ENCODE measurements at regions not wholly inside any gene's neighbourhood (a gene's known extent, or its start where the extent isn't known, plus 50 kb on each side); places are given as distances from the start of the nearest gene placed in this dataset.
"Not testable (repeated sequence)": the region's sequence is repeated elsewhere in the genome, so short reads cannot be mapped to it uniquely, and the experiment has no call there.

GRCh38 chrX:121433289-121433688 lies 385.9 kb downstream of the GLUD2 start:
- no peak for DNase-seq (ENCODE audit: low spot score)

DNA sequence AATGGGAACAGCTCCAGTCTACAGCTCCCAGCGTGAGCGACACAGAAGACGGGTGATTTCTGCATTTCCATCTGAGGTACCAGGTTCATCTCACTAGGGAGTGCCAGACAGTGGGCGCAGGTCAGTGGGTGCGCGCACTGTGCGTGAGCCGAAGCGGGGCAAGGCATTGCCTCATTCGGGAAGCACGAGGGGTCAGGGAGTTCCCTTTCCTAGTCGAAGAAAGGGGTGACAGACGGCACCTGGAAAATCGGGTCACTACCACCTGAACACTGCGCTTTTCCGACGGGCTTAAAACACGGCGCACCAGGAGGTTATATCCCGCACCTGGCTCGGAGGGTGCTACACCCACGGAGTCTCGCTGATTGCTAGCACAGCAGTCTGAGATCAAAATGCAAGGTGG lies 390.3 kb downstream of the GLUD2 start:
- DNase-seq (ENCODE audit: low spot score), result not testable (repeated sequence)

GRCh38 chrX:121455890-121456289 lies 408.5 kb downstream of the GLUD2 start:
- no peak for DNase-seq (ENCODE audit: low spot score)

GRCh38 chrX:121456315-121456714 lies 408.9 kb downstream of the GLUD2 start:
- DNase-seq (ENCODE audit: low spot score), result no peak

GRCh38 chrX:121457096-121457495 lies 409.7 kb downstream of the GLUD2 start:
- DNase-seq (ENCODE audit: low spot score), result no peak

DNA sequence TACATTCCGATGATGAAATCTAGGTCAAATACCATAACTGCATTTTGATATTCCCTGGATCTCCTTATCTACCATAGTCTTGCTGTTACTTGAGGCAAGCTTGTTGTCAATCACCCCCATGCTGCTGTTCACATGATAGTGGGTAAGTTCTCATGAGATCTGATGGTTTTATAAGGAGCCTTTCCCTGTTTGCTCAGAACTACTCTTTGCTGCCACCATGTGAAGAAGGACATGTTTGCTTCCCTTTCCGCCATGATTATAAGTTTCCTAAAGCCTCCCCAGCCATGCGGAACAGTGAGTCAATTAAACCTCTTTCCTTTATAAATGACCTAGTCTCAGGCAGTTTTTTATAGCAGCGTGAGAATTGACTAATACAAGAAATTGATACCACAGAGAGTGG lies 432.0 kb downstream of the GLUD2 start:
- DNase-seq (ENCODE audit: low spot score), result no peak

GRCh38 chrX:121496966-121497365 lies 449.6 kb downstream of the GLUD2 start:
- DNase-seq (ENCODE audit: low spot score), result no peak

DNA sequence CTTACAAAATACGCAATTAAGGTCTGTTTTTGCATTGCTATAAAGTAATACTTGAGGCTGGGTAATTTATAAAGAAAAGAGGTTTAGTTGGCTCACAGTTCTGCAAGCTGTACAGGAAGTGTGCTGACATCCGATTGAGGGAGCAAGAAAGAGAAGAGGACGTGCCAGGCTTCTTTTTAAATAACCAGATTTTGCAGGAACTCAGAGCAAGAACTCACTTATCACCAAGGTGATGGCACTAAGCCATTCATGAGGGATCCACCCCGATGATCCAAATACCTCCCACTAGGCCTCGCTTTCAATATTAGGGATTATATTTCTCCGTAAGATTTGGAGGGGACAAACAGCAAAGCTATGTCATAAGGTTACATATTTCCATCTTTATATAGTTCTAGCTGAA lies 456.7 kb downstream of the GLUD2 start:
- no peak for DNase-seq (ENCODE audit: low spot score)

DNA sequence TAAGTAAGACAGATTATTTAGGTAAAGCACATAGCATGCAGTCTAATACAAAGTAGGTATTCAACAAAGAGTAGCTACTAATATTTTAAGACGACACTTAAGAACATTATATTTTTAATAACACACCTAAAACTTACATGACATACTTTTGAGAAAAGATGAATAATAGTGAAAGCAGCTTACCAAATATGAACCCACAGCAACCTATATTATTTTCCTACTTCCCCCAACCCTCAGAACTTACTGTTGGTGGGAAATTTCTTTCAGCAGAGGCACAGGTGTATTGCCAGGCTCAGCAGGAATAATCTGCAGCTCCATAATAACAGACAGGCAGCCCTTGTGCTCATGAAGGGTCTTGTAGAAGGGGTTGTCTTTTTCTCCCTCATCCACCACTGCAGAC lies 498.9 kb downstream of the GLUD2 start:
- no peak for DNase-seq (ENCODE audit: low spot score)

DNA sequence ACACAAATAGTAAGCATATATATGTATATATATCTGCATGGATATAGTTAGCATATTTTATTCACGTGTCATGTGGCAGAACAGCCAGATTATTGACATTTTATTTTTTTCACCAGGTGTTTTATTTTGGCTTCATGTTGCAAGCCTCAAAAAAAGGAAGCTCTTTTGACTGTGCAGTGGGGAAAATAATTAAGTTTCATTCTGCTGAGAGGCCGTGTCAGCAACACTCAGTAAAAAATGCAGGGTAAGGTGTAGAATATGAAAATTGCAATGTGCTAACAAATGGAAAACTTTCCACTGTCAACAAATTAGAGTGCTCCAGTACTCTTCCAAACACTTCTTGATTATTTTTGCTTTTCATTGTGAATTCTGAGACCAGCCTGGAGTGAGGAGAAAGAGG lies 511.5 kb downstream of the GLUD2 start:
- no peak for DNase-seq (ENCODE audit: low spot score)

GRCh38 chrX:121562616-121563015 lies 515.2 kb downstream of the GLUD2 start:
- DNase-seq (ENCODE audit: low spot score), result no peak

DNA sequence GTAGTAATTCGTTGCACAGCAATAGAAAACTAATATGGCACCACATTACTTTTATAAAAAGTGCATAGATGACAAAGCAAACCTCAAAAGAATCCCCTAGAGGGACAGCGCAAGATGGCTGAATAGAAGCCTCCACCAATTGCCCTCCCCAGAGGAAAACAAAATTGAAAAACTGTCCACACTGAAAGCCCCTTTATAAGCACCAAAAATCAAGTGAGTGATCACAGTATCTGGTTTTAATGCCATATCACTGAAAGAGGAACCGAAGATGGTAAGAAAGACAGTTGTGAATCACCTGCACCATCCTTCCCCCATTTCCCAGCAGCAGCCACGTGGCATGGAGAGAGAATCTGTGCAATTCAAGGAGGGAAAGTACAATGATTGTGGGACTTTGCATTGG lies 522.2 kb downstream of the GLUD2 start:
- no peak for DNase-seq (ENCODE audit: low spot score)

DNA sequence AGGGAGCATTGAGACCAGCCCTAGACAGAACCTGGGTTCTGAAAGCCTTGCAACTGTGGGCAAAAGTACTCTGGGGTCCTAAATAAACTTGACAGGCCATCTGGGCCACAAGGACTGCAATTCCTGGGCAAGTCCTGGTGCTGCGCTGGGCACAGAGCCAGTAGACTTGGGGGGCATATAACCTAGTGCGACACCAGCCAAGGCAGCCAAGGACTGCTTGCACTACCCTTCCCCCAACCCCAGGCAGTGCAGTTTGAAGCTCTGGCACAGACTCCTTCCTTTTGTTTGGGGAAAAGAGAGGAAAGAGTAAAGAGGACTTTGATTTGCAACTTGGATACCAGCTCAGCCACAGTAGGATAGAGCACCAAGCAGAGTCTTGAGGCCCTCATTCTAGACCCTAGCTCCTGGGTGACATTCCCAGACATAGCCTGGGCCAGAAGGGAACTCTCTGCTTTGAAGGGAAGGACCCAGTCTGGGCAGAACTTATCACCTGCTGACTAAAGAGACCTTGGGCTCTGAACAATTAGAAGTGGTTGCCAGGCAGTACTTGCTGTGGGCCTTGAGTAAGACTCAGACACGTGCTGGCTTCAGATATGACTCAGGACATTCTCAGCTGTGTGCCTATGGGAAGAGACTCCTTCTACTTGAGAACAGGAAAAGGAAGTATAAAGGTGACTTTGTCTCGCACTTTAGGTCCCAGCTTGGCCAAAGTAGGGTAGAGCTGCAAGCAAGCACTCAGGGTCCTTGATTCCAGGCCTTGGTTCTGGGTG lies 522.8 kb downstream of the GLUD2 start:
- no peak for DNase-seq (ENCODE audit: low spot score)

- DNase-seq (ENCODE audit: low spot score), result no peak
Observed at GRCh38 chrX:121571333-121571732, 523.9 kb downstream of the GLUD2 start.

DNA sequence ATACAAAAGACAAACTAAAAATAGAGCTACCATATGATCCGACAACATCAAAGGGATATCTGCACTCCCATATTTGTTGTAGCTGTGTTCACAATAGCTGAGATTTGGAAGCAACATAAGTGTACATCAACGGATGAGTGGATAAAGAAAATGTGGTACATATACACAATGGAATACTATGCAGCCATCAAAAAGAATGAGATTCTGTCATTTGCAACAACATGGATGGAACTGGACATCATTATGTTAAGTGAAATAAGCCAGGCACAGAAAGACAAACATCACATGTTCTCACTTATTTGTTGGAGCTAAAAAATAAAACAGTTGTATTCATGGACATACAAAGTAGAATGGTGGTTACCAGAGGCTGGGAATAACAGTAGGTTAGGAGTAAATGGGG lies 527.0 kb downstream of the GLUD2 start:
- DNase-seq (ENCODE audit: low spot score), result not testable (repeated sequence)

DNA sequence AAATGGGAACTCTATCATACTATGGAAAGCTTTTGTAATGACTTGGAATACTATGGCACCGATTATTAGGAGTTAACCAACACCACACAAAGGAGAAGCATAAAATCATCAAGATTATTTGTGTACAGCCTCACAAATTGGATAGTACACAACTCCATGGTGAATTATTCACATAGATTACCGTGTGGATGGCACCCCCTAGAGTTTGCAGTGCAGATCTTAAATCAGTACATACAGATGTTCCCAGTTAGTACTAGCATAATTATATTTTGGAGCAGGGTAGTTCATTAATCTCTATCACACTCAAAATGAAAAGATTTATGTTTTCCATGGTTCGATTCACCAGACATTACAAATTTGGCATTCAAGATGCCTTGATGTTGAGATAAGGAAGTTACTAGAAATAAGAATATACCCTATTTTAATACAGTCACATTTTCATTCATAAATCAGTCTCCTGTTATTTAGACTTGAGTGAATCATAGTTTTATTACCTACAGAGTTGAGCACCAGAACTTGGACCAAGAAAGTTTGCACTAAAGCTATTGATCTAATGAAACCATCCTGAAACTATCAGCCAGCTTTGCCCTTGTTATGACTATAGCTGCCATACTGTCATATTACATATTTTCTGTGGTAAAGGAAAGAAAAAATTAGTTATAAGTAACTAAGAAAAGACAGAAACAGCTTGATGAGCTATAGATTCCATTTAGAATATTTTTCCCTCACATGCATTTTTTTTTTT lies 531.8 kb downstream of the GLUD2 start:
- no peak for DNase-seq (ENCODE audit: low spot score)

- DNase-seq (ENCODE audit: low spot score), result no peak
Observed at GRCh38 chrX:121581885-121582284, 534.5 kb downstream of the GLUD2 start.

GRCh38 chrX:121585626-121586025 lies 538.2 kb downstream of the GLUD2 start:
- DNase-seq (ENCODE audit: low spot score), result no peak

GRCh38 chrX:121592884-121593283 lies 545.5 kb downstream of the GLUD2 start:
- DNase-seq (ENCODE audit: low spot score), result no peak

- DNase-seq (ENCODE audit: low spot score), result no peak
Observed at GRCh38 chrX:121598356-121598755, 550.9 kb downstream of the GLUD2 start.

GRCh38 chrX:121635141-121635540 lies 587.7 kb downstream of the GLUD2 start:
- no peak for DNase-seq (ENCODE audit: low spot score)

DNA sequence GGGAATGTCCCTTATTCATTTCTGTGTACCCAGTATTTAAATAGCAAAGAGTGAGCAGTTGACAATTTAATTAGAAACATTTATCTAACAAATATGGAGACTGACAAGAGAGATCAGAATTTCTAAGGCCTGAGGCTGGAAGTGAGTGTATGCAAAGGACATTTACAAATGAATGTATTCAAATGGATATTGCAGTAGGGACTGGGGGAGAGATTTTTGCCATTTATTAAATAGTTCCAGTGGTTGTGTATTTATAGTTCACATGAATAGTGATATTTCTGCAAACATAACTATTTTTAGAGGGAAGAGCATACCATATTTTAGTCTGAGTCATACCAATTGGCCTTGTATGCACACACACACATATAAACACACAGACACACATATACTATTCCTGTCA lies 592.4 kb downstream of the GLUD2 start:
- no peak for DNase-seq (ENCODE audit: low spot score)

DNA sequence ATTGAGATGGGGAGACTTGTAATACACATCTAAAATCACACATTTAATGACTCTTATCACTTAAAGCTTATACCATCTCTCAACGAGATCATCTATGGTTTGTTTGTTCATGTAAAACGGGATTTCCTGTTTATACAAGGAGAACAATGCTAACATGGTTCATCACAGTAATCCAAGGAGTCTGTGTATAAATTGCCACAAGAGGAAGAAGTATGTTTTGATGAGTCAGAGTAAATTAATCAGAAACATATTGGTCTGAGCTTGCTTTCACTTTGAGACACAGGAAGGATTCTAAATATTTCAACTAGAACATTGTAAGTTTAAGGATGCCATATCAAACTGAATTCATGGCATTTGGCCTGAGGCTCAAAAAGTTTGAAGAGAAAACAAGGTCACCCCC lies 594.1 kb downstream of the GLUD2 start:
- DNase-seq (ENCODE audit: low spot score), result no peak

DNA sequence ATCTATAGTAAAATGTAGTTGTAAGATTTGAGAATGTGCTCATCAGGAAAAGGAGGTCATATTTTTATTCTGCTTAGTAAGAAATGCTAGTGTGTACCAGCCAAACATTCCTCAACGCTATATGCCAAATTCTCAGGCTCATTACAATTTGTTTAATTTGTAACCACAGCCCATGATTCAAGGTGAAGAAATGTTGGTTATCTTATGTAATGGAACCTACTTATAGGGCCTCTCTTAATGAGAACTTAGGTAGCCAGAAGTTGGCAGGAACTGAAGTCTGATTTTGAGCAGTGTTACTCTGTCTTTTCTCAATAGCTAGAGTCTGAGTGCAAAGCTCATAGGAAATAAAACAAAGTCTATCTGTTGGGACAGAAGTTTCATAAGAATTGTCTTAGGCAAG lies 595.0 kb downstream of the GLUD2 start:
- DNase-seq (ENCODE audit: low spot score), result no peak
